Body of pancreas (tissue), 4 donors: ENCODE measurements at regions not wholly inside any gene's neighbourhood (a gene's known extent, or its start where the extent isn't known, plus 50 kb on each side); places are given as distances from the start of the nearest gene placed in this dataset.

ENCODE experiments used
- ATAC-seq: fragments of 150-250 bp; one replicate; pipeline ENCODE4 v1.9.1; 2016
- DNase-seq, 4 donors: peaks; one replicate each; pipeline ENCODE4 v3.0.0-alpha.2; 2019
- H3K27ac ChIP-seq, 4 donors: fragments of 200-600 bp; sonication (generic); 1 replicate in 3 of 4; 2 replicates in 1 of 4; pipeline versions ENCODE4 v1.5.1 to v1.6.1; 2016 to 2019; ENCODE audit warnings: mild to moderate bottlenecking in 1 of 4, mixed read lengths in 1 of 4, moderate library complexity in 1 of 4
- H3K27me3 ChIP-seq, 2 donors: fragments of 200-600 bp; sonication (generic); one replicate each; pipeline ENCODE4 v1.6.0; 2016; ENCODE audit warnings: mild to moderate bottlenecking in 1 of 2
- H3K36me3 ChIP-seq, 2 donors: fragments of 200-600 bp; sonication (generic); replicated peaks in 1 of 2; 2 replicates each; pipeline ENCODE4 v1.5.1; 2016; ENCODE audit warnings: low read depth in 2 of 2; ENCODE audit not compliant: insufficient read depth in 1 of 2
- H3K4me1 ChIP-seq: fragments of 200-600 bp; sonication (generic); one replicate; pipeline ENCODE4 v1.6.0; 2016
- H3K4me3 ChIP-seq, 2 donors: fragments of 200-600 bp; sonication (generic); 1 replicate in 1 of 2; 2 replicates in 1 of 2; pipeline ENCODE4 v1.5.1; 2016 to 2019
- H3K9me3 ChIP-seq, 3 donors: fragments of 200-600 bp; sonication (generic); 1 replicate in 2 of 3; 2 replicates in 1 of 3; pipeline ENCODE4 v1.5.1; 2016
- POLR2A ChIP-seq, 3 donors: fragments of 450-650 bp; IDR thresholded peaks; one replicate each; pipeline ENCODE4 v1.6.1; 2016; ENCODE audit warnings: antibody characterized with exemption in 3 of 3, mild to moderate bottlenecking in 2 of 3
- WGBS, 2 donors: methylation state at CpG; one replicate each; pipeline ENCODE4 v1.1.5; 2017; 5-methylcytosine and 5-hydroxymethylcytosine counted together
- intact Hi-C: fragments of 100-400 bp; cut with DNase I; formaldehyde crosslinking; loops from one replicate; pipeline ENCODE4 v1.15.1; 2023
- TF ChIP-seq, protein P1 (sequence below), 7 experiments: fragments of 450-650 bp in 4 of 7; fragments of 200-600 bp in 3 of 7; sonication (generic) in 3 of 7; IDR thresholded peaks; one replicate each; pipeline ENCODE4 v1.5.1; 2016 to 2019; ENCODE audit warnings: antibody characterized with exemption in 7 of 7

DNA sequence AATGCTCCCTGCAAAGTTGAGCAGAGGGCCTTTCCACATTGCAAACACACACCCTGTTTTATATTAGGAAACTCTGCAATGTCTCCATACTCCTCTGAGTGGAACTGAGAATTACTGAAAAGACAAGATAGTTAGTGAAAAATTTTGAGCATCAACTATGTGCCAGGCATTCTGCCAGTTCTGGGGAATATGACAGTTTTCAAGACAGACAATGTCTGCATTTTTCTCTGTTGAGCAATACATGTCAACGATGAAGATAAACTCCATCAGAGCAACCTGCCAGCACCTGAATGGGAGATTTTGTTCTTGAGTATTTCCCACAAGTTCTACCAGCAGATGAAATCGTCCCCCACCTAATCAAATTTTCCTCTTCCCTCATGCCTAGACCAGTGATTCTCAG lies 203.4 kb upstream of the BMPER start:
- TF ChIP-seq POLR2A (IDR thresholded peaks at IDR 0.05): no peak
- TF ChIP-seq, protein P1, sequence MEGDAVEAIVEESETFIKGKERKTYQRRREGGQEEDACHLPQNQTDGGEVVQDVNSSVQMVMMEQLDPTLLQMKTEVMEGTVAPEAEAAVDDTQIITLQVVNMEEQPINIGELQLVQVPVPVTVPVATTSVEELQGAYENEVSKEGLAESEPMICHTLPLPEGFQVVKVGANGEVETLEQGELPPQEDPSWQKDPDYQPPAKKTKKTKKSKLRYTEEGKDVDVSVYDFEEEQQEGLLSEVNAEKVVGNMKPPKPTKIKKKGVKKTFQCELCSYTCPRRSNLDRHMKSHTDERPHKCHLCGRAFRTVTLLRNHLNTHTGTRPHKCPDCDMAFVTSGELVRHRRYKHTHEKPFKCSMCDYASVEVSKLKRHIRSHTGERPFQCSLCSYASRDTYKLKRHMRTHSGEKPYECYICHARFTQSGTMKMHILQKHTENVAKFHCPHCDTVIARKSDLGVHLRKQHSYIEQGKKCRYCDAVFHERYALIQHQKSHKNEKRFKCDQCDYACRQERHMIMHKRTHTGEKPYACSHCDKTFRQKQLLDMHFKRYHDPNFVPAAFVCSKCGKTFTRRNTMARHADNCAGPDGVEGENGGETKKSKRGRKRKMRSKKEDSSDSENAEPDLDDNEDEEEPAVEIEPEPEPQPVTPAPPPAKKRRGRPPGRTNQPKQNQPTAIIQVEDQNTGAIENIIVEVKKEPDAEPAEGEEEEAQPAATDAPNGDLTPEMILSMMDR (IDR thresholded peaks at IDR 0.05): no peak
- Histone ChIP-seq H3K9me3 (peaks cover 0 to 17% (median 0%) of the 10 kb centered on the region in 3 donors), H3K36me3 (no peaks in the 10 kb centered on the region), H3K4me1 (no peaks in the 10 kb centered on the region), H3K27ac (no peak overlapping the region), H3K27me3 (no peaks in the 10 kb centered on the region), H3K4me3 (no peak overlapping the region)
- intact Hi-C loops: no loop called here
- no peak for DNase-seq
- WGBS, 2 donors: 51 to 57% methylated on average over 2 of the region's 2 CpGs
- no peak for ATAC-seq

DNA sequence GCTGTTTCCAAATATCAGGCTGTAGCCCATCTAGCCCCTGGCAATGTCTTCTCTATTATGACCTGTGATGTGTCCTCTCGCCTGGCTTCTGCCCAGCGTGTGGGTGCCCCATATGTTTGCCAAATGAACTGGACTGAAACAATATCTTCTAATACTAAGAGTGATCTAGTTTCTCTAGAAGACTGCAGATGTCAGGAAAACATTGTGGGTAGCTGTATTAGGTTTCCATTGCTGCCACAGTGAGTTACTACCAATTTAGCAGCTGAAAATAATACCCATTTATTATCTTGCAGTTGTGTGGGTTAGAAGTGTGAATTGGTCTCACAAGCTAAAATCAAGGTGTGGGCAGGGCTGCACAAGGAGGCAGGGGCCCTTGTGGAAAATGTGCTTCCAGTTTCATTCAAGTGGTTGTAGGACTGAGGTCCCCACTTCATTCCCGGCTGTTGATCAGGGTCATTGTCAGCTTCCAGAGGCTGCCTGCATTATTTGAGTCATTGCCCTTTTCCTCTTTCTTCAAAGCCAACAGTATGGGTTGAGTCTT lies 202.8 kb upstream of the BMPER start:
- Histone ChIP-seq H3K36me3 (no peaks in the 10 kb centered on the region), H3K27me3 (no peaks in the 10 kb centered on the region), H3K4me1 (no peaks in the 10 kb centered on the region), H3K27ac (no peak overlapping the region), H3K4me3 (no peak overlapping the region), H3K9me3 (peaks cover 0 to 17% (median 0%) of the 10 kb centered on the region in 3 donors)
- TF ChIP-seq, protein P1 (IDR thresholded peaks at IDR 0.05): no peak
- no peak for TF ChIP-seq POLR2A (IDR thresholded peaks at IDR 0.05)
- 85 to 94% methylated on average over 3 of the region's 3 CpGs for WGBS, 2 donors
- DNase-seq (no peak), ATAC-seq (no peak)
- intact Hi-C loops: no loop called here

DNA sequence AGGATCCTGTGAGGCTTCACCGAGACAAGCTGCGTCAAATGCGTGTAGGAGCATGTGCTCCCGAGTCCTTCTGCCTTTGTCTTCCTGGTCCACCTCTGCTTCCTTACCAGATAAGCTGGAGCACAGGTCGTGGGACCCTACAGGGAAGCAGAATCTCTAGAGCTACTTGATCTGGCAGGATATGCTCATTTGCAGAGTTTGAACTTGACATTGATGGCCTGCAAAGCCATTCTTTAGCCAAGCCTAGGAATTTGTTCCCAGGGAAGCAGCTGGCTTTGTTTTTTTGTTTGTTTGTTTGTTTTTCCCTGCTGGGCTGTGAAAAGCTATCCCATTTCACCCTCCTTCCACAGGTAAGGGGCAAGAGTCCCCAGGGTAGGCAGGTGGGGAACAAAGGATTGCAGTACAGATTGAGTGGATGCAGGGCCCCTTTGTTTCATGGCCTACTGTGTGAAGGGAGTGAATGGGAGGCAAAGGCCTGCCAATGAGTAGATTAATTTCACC lies 200.0 kb upstream of the BMPER start:
- no peaks in the 10 kb centered on the region for H3K36me3 ChIP-seq
- ATAC-seq (no peak), DNase-seq (no peak)
- H3K4me3 ChIP-seq: no peak overlapping the region
- 80% methylated on average over 5 of the region's 5 CpGs for WGBS, 2 donors
- H3K27me3 ChIP-seq: no peaks in the 10 kb centered on the region
- H3K4me1 ChIP-seq: no peaks in the 10 kb centered on the region
- peaks cover 0 to 16% (median 0%) of the 10 kb centered on the region in 3 donors for H3K9me3 ChIP-seq
- TF ChIP-seq, protein P1 (IDR thresholded peaks at IDR 0.05): no peak
- no peak for TF ChIP-seq POLR2A (IDR thresholded peaks at IDR 0.05)
- no peak overlapping the region for H3K27ac ChIP-seq
- intact Hi-C loops: no loop called here

DNA sequence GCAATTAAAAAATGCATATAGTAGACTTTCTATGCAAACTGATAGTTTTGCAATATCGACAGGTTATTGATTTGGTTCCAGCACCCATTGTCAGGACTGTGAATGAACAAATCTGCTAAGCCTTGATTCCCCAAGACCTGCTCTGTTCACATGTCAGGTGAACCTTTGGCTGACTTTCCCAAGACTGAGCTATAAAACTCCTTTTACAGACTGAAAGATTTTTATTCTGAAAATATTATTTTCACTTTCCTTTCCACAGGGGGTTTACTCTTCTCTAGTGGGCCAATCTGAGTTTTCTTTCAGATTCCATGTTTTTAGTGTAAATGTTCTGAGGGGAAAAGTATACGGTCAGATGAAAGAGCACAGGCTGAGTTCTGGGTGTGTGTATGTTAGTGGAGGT lies 199.2 kb upstream of the BMPER start:
- WGBS, 2 donors: 52 to 66% methylated on average over 2 of the region's 2 CpGs
- TF ChIP-seq, protein P1 (IDR thresholded peaks at IDR 0.05): no peak
- TF ChIP-seq POLR2A (IDR thresholded peaks at IDR 0.05): no peak

DNA sequence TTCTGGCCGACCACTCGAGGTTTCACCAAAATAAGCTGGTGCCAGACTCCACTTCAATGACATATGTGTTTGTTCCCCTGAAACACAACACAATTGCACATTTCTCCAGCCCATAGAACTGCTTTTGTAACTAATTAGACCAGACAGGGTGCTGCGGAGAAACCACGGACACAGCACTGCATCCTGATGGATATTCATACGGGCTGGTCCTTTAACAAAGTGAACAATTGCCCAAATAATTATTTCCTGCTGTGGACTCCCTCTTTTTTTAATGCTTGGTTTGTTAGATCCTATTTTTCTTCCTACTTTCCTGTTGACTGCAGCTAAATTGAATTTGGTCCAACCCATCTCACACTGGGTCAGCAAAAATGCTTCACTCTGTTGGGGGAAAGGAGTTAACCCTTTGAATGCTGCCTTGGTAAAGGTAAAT lies 198.6 kb upstream of the BMPER start:
- H3K36me3 ChIP-seq: no peaks in the 10 kb centered on the region
- TF ChIP-seq, protein P1 (IDR thresholded peaks at IDR 0.05): no peak
- TF ChIP-seq POLR2A (IDR thresholded peaks at IDR 0.05): no peak
- H3K4me3 ChIP-seq: no peak overlapping the region
- ATAC-seq (no peak), DNase-seq (no peak)
- WGBS, 2 donors: 50 to 57% methylated on average over 5 of the region's 5 CpGs
- no peaks in the 10 kb centered on the region for H3K4me1 ChIP-seq
- no peak overlapping the region for H3K27ac ChIP-seq
- no peaks in the 10 kb centered on the region for H3K27me3 ChIP-seq
- peaks cover 0 to 2% (median 0%) of the 10 kb centered on the region in 3 donors for H3K9me3 ChIP-seq
- intact Hi-C loops: no loop called here

More for the DNA sequence above, 199.2 kb upstream of the BMPER start:
- H3K36me3 ChIP-seq: no peaks in the 10 kb centered on the region
- H3K4me1 ChIP-seq: no peaks in the 10 kb centered on the region
- no peaks in the 10 kb centered on the region for H3K27me3 ChIP-seq
- ATAC-seq: no peak
- H3K4me3 ChIP-seq: no peak overlapping the region
- peaks cover 0 to 8% (median 0%) of the 10 kb centered on the region in 3 donors for H3K9me3 ChIP-seq
- intact Hi-C loops: no loop called here
- no peak overlapping the region for H3K27ac ChIP-seq
- no peak for DNase-seq
